ENCODE measurements at regions not wholly inside any gene's neighbourhood (a gene's known extent, or its start where the extent isn't known, plus 50 kb on each side); places are given as distances from the start of the nearest gene placed in this dataset.

GRCh38 chr6:139888681-139889122 is 514.3 kb upstream of the CITED2 start:
- no peak for TF ChIP-seq EP300 (IDR thresholded peaks at IDR 0.05)
- TF ChIP-seq, protein P1, sequence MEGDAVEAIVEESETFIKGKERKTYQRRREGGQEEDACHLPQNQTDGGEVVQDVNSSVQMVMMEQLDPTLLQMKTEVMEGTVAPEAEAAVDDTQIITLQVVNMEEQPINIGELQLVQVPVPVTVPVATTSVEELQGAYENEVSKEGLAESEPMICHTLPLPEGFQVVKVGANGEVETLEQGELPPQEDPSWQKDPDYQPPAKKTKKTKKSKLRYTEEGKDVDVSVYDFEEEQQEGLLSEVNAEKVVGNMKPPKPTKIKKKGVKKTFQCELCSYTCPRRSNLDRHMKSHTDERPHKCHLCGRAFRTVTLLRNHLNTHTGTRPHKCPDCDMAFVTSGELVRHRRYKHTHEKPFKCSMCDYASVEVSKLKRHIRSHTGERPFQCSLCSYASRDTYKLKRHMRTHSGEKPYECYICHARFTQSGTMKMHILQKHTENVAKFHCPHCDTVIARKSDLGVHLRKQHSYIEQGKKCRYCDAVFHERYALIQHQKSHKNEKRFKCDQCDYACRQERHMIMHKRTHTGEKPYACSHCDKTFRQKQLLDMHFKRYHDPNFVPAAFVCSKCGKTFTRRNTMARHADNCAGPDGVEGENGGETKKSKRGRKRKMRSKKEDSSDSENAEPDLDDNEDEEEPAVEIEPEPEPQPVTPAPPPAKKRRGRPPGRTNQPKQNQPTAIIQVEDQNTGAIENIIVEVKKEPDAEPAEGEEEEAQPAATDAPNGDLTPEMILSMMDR (IDR thresholded peaks at IDR 0.05), result no peak
- TF ChIP-seq POLR2A (IDR thresholded peaks at IDR 0.05), result no peak
- no peak for TF ChIP-seq POLR2AphosphoS5 (IDR thresholded peaks at IDR 0.05)
